ENCODE measurements at regions not wholly inside any gene's neighbourhood (a gene's known extent, or its start where the extent isn't known, plus 50 kb on each side); places are given as distances from the start of the nearest gene placed in this dataset.
A peak's percentile ranks its signal among the peaks of the same experiment; 100 is the strongest.
"Not testable (repeated sequence)": the region's sequence is repeated elsewhere in the genome, so short reads cannot be mapped to it uniquely, and the experiment has no call there.

- DNase-seq (ENCODE audit: low read depth in 2 of 2) = no peak
- no peak for TF ChIP-seq CTCF (IDR thresholded peaks at IDR 0.05; ENCODE audit: low read depth, low read length)
- H3K4me3 ChIP-seq (replicated peaks in 1 of 2; ENCODE audit: low read depth in 2 of 2, low read length in 2 of 2) = no peak overlapping the region
These were observed 80.3 kb upstream of the CREB5 start for GRCh38 chr7:28332046-28332445.

- H3K4me3 ChIP-seq (replicated peaks in 1 of 2; ENCODE audit: low read depth in 2 of 2, low read length in 2 of 2); DNase-seq (ENCODE audit: low read depth in 2 of 2): not testable (repeated sequence)
These were observed 78.8 kb upstream of the CREB5 start for GRCh38 chr7:28333548-28333947.

DNA sequence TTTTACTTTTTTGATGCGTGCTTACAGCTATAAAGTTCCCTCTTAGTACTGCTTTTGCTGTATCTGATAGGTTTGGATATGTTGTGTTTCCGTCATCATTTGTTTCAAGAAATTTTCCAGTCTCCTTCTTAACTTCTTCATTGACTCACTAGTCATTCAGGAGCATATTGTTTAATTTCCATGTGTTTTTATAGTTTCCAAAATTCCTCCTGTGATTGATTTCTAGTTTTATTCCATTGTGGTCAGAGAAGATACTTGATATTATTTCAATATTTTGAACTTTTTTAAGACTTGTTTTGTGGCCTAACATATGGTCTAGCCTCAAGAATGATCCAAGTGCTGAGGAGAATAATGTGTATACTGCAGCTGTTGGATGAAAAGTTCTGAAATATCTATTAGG lies 75.5 kb upstream of the CREB5 start:
- no peak overlapping the region for H3K4me3 ChIP-seq (replicated peaks in 1 of 2; ENCODE audit: low read depth in 2 of 2, low read length in 2 of 2)

GRCh38 chr7:28338041-28338440 lies 74.3 kb upstream of the CREB5 start:
- no peak for TF ChIP-seq CTCF (IDR thresholded peaks at IDR 0.05; ENCODE audit: low read depth, low read length)
- H3K4me3 ChIP-seq (replicated peaks in 1 of 2; ENCODE audit: low read depth in 2 of 2, low read length in 2 of 2) = no peak overlapping the region
- DNase-seq (ENCODE audit: low read depth in 2 of 2) = no peak

More for the DNA sequence above, 75.5 kb upstream of the CREB5 start:
- no peak for DNase-seq (ENCODE audit: low read depth in 2 of 2)
- no peak for TF ChIP-seq CTCF (IDR thresholded peaks at IDR 0.05; ENCODE audit: low read depth, low read length)

- DNase-seq (ENCODE audit: low read depth in 2 of 2) = no peak
- no peak overlapping the region for H3K4me3 ChIP-seq (replicated peaks in 1 of 2; ENCODE audit: low read depth in 2 of 2, low read length in 2 of 2)
- TF ChIP-seq CTCF (IDR thresholded peaks at IDR 0.05; ENCODE audit: low read depth, low read length) = no peak
These were observed 68.9 kb upstream of the CREB5 start for GRCh38 chr7:28343462-28343861.

DNA sequence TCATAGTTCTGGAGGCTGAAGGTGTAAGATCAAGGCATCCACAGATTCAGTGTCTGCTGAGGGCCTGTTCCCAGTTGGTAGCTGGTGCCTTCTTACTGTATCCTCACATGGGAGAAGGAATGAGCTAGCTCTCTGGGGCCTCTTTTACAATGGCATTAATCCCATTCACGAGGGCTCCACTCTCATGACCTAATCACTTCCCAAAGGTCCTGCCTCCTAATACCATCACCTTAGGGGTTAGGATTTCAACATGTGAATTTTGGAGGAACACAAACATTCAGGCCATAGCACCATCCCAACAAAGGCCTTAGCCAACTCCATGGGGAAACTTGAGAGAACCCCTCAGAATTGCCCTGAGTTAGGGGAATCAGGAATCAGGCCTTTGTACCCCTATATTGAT lies 66.1 kb upstream of the CREB5 start:
- TF ChIP-seq CTCF (IDR thresholded peaks at IDR 0.05; ENCODE audit: low read depth, low read length) = no peak
- no peak for DNase-seq (ENCODE audit: low read depth in 2 of 2)
- no peak overlapping the region for H3K4me3 ChIP-seq (replicated peaks in 1 of 2; ENCODE audit: low read depth in 2 of 2, low read length in 2 of 2)

- no peak for TF ChIP-seq CTCF (IDR thresholded peaks at IDR 0.05; ENCODE audit: low read depth, low read length)
- peak in 1 of 2 donors; percentile 10 for DNase-seq (ENCODE audit: low read depth in 2 of 2)
These were observed 65.5 kb upstream of the CREB5 start for GRCh38 chr7:28346676-28347363.

More at GRCh38 chr7:28346676-28347363, 65.5 kb upstream of the CREB5 start:
- H3K4me3 ChIP-seq (replicated peaks in 1 of 2; ENCODE audit: low read depth in 2 of 2, low read length in 2 of 2) = no peak overlapping the region

Measured in cardiac fibroblast (primary cell).